ENCODE measurements at regions not wholly inside any gene's neighbourhood (a gene's known extent, or its start where the extent isn't known, plus 50 kb on each side); places are given as distances from the start of the nearest gene placed in this dataset.

DNA sequence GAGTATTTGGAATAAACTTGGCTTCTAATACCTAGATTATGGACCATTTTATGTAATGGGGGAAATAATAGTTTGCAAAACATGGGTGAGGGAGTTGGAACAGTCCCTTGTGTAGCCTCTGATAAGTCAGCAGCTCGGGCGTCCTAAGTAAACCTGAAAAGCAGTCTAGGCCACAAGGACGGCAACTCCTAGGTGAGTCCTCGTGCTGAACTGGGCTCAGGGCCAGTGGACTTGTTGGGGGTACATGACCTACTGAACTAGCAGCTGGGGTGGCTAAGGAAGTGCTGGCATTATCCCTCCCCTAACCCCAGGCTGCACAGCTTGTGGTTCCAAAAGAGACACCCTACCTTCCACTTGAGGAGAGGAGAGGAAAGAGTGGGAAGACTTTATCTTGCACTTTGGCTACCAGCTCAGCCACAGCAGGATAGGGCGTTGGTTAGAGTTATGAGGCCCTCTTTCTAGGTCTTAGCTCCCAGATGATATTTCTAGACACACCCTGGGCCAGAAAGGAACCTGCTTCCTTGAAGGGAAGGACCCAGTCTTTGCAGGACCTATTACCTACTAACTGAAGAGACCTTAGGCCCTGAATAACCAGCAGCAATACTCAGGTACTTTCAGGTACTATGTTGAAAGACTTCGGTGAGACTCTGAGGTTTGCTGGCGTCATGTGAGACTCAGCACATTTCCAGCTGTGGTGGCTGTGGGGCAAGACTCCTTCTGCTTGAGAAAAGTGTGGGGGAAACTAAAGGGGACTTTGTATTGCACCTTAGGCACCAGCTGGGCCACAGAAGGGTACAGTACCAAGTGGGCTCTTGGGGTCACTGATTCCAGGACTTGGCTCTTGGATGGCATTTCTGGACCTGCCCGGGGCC is 71.0 kb downstream of the AQP4 start:
- no peak for DNase-seq

DNA sequence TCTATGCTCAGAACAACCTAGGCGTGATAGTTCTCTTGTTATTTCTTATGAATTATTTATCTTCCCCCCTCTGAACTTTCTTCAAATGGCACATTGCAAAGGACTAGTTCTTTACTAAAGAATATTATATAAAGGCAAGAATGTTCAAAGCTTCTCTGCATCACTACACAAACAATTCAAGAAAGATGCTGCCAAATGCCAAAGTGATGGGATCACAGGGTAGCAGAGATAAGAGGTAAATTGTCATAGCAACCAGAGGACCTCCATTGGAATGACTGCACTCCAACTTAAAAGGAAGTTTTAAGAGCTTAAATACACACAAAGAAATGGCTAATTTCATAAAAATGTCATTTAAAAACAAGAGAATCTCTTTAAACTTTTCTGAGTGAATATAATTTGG is 72.8 kb downstream of the AQP4 start:
- no peak for DNase-seq

DNA sequence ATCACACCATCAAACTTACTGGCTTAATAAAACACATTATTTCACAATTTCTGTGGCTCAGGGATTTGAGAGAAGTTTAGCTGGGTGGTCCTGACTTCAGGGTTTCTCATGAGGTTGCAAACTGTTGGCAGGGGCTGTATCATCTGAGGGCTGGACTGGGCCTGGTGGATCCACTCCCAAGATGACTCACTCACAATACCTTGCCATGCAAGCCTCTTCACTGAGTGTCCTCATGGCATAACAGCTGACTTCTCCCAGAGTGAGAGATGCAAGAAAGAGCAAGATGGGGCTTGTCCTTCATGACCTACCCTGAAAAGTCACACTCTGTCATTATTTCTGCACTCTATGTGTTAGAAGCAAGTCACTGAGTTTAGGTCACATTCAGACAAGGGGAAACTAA is 73.8 kb downstream of the AQP4 start:
- no peak for DNase-seq

DNA sequence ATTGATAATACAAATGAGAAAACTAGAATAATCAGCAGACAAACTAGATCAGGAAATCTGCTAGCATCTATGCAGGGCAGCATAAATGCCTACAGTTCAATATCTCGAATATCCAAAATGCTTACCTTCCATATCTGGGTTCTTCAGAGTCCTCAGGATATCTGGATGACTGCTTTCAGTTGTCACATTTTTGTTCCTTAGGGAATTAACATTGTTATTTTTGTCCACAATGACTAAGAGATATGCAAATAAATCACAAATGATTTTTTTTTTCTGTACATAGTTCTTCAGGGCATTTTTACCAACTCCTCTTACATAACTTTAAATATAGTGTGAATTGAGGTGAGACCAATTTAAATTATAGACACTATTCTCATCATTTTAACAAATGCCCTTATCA is 80.9 kb downstream of the AQP4 start:
- no peak for DNase-seq

DNA sequence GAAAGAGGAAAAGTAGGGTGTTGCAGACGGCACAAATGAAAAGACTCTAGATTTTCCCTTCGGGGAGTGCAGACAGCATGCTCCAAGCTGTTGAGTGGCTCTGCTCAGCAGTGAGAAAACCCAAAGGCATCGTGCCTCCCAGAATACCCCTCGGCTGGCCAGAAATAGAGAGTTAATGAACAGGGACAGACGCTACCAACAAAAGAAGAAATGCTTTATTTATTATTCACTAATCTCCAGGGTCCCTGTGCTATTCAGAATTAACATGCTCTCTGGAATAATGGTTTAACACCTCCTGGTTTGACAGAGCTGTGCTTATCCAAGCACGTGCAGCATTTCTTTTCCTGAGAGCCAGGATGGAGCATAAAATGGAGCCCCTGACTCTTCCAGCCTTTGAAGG is 82.3 kb downstream of the AQP4 start:
- DNase-seq = no peak

DNA sequence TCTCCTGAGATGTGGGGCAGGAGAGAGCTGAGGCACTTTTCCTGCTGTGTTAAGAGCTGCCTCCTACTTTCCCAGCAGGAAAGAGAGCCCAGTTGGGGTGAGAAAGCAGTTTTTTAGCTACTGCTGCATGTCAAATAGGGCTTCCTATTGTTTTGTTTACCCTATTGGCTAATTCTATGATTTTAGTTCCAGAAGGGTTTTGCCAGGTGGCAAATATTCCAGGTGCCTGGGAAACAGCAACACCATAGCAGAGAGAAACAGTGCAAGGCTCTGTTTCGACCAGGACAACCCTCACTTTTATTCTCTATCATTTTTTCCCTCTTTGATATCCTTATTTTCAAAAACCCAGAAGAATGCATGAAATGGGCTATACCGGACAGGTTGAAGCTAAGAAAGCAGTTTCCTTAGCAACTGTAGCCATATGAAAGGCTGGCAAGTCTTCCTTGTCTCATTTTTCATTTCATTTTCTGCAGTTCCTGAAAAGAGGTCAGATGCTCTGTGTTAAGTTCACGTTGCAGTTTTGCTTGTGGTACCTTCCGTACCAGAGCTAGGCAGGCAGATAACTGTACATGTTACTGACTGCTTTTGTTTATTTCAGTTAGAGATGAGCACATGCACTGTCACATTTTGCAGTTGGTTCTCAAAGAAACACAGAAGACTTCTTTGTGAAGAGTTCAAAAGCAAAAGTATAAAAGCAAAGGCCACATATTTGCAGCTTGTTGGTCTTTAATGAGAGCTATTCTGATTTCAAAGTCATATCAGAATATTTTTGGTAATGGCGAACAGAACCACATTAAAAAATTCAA is 84.8 kb downstream of the AQP4 start:
- no peak for DNase-seq

DNA sequence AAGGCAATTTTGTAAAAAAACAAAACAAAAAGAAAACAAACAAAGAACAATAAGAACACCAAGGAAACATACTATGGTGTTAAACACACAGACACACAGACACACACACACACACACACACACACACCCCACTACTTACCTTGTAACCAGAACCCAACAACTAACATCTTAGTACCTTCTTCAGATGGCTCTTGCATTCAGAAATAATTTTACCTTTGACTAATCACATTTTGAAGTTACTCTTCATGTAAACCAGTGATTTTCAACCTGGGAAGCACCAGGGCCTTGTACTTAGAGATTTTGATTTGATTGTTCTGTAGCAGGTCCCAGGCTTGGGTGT is 87.5 kb downstream of the AQP4 start:
- no peak for DNase-seq

DNA sequence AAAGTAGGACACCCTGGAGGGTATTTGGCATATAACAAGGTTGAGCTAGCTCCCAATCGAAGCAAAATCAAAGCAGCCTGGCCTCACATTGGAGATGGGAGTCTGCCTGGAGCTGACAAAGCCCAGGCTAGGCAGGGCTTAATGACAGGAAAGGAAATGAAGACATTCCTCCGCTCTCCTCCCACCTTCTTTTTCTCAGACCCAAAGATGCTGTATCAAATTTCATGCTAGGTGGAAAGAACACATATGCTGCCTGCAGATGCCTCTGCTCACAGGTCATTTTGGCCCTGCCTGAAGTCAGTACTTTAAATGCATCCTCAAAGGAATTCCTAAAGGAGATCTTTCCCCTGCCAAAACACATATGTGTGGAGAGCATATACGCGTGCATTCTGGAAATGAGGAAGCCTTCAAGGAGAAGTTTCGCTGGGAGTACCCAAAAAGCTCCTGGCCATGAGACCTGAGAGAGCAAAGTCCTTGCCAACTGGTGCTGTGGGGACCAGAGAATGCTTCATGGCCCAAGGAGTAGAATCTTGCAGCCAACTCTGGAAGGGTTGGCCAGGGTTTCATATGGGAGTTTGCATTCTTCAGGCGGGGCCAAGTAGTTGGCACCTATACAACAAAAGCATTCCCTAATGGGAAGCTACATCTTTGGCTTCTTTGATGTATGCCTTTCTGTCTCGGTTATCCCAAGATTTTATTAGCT is 88.0 kb downstream of the AQP4 start:
- no peak for DNase-seq

DNA sequence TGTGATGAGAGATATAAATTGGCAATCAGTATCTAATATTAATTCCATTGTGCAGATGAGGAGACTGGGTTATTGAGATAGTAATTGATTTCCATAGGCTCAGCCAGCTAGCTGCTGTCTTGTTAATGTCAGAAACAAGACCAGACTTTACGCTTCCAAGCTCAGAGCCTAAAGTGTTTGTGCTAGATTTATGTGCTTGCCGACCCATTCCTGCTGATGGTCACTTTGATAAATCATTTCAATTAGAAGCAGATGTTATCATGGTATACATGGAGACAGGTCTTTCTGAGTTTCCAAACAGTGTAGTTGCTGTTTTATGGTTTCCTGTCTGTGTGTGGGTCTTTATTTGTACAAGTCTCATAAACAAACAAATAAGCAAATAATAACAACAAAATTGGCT is 92.8 kb downstream of the AQP4 start:
- no peak for DNase-seq

DNA sequence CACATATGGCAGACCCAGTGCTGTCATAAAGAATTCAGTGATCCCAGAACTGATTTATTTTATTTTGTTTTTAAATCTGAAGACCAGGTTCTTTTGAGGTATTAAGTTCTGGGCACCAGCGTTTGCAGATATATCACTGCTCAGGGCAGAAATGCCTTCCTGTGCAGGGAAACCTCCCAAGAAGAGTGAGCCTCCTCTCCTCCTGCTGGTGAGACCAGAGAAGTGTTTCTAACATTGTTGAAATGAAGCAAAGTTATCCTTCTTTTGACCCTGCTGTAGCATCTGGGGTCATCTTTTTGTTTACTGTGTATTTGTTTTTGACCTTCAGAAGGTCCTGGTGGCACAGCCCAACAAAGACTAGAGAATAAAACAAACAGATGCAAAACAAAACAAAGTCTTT is 94.0 kb downstream of the AQP4 start:
- no peak for DNase-seq

DNA sequence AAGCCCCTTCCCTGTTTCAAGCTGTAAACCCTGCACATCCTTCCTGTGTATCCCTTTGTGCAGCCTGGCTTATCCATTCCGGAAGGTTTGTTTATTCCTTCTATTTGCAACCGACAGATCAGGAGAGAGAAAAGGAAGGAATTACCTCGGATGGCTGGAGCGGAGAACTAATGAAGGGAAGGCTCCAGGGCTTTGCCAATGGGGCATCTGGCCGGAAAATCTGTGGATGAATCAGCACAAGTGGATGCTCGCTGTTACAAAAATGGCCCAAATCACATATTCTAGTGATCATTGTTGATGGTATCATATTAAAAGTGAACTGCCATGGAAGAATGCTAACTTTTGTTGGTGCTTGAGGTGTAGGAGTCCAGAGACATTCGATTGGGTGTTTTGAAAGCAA is 97.1 kb downstream of the AQP4 start:
- peak; percentile 63 for DNase-seq

DNA sequence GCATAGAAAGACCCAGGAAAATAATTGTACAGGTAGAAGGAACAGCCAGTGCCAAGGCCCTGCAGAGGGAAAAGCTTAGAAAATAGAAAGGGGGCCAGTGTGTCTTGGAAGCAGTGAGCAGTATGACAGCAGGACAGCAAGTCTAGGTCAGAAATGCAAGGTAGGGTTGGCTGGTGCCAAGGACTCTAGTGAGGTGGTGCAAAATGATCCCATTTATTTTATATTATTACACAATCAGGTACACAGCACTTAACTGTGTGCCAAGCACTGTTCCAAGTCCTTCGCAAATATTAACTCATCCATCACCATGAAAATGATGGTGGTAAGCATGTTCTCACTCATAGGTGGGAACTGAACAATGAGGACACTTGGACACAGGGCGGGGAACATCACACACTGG is 100.0 kb downstream of the AQP4 start:
- DNase-seq = no peak

DNA sequence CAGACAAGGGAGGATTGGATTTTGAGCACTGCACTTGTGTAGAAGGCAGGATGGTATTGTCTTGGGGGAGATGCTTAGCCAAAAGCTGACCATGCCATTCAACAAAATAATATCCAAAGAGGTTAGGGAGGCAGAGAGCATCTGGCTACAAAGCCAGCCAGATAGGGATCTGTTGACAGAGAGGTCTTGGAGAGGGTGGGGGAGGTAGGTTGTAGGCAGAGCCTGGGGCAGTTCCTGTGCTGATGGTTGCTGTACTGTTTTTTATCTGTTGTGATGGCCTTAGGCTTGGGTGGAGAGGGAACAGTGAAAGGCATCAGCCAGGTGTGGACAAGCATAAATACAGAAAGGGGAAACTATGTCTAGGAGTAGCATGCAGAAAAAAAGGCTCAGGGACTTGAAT is 100.9 kb downstream of the AQP4 start:
- DNase-seq = no peak

DNA sequence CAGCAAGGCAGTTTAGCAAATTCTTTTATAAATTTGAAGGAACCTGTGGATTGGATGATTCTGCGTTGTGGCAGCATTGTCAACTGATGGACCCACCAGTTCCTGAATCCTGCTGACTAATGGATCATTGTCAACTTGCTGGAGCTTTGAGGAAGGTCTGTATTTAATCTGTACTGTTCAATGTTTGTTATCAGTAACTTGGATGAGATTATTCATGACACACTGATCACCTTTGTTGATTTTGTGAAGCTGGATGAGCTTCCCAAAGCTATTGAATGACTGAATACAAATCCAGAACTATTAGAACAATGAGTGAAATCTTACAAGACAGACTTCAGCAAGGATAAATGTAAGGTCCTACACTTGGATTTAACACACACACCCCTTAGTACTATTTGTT is 101.3 kb downstream of the AQP4 start:
- no peak for DNase-seq

DNA sequence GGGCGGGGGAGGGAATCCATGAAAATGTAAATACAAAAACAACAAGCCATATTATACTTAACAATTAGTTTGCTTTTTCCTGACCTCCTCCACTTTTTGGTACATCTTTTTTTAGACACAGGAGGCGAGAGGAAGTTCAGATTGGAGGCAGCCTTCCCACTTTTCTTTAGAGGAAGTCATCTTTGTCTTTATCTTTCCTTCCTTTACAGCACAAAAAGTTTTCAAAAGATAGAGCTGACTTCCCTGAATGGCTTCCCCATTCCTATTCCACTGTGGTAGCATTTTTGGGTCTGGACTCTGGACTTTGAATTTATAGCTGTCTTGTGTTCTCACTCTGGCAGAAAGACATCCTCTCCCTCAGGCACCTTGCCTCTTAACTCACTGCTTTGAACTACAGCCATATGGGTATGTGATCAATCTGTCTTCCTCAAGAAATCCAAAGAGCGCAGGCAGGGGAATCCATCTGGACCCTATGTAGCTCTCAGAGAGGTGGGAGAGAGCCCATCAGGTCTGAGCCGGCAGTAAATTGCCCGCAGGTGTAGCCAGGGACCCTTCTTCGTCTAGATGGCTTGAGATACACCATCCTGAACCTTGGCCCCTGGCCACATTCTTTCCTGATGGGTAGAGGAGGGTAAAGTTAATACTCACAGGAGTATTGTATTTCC is 101.9 kb downstream of the AQP4 start:
- no peak for DNase-seq

DNA sequence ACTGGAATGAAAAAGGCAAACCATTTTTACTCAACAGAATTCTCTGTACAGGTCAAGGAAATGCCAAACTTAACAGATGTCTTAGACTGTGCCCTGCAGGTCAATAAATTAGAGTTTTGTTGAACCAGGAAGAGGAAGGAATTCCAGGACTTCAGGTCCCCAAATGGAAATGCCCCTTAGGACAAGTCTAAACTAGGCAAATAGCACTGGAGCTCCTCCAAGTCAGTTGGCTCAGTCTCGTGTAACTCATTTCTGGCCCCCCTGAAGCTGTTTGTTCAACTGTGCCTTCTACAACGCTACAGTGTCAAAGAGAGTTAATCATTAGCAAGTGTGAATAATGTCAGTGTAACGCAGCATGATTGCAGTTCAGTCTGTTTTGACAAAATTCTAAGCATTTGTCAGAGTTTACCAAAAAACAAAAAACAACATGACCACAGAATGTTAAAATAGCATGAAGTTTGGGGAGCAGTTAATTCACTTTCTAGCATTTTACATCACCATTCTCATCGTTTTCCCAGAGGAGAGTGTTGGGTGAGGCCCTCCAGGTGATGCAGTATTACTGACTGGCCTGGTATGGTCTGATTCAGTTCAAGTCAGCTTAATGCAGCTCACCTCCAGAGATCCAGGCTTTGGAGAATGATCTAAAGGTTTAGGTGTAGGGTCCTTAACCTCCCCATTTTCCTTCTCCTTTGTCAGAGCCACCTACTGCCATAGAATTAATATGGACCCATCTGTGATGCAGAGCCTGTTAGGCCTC is 108.1 kb downstream of the AQP4 start:
- DNase-seq = peak; percentile 11

DNA sequence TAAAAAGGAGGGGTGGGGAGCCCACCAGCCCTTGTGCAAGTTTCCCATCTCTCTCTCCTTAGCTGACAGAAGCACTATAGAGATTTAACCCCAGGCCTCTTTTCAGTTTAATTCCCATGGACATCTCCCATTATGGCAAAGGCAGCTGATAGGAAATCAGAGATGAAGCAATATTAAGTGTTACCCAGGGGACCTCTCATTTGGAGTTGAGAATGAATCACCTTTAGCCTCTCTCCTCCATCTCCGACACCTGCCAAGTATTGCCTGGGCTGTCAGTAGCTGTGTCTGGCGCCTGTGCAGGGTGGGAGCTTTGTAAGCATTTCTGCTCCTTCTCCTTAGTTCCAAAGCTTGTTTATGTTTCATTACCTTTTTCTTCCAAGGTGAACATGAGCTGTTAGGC is 109.0 kb downstream of the AQP4 start:
- peak; percentile 6 for DNase-seq

DNA sequence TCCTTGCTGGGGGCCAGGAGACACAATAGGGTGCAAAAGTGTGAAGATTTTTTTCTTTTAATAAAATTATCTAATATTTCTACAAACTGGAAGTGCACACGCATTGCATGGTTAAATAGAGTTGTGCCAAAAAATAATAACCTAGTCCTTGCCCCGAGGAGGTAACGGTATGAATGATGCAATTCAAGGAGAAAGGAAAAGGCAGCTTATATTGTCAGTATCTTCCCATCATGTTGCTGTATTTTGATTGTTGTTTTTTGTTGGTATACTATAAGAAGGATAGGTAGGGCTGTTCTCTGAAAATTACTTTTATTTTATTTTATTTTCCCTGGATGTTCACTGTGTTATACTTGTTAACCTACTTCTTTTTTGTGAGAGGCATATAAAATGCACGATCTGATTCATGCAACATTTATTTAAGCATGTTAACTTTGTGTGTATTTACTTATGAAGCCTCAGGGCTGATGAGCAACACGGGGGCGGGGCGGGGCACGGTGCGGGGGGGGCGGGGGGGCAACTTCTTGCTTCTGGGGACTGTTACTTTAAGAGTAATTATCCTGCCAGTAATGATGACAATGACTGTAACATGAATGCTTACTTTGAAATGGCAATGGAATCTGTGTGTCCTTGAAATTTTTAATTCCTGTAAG is 118.6 kb downstream of the AQP4 start:
- no peak for DNase-seq

DNA sequence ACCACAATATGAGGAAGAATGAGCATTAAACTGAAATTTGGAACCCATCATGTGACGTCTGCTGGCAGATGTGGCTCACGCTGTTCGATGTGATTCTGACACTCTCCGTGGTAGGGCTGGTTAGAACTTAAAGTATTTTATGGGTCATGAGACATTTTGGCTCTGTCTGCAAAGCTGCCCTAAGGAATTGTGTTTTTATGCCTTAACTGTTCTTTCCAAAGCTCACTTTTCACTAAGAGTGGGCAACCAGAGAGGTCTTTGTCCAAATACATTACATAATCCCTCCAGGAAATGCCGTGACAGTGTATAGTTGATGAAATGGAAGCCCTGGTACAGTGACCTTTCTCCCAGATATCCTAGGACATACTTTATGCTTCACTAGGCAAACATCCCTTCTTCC is 119.1 kb downstream of the AQP4 start:
- DNase-seq = peak; percentile 77

DNA sequence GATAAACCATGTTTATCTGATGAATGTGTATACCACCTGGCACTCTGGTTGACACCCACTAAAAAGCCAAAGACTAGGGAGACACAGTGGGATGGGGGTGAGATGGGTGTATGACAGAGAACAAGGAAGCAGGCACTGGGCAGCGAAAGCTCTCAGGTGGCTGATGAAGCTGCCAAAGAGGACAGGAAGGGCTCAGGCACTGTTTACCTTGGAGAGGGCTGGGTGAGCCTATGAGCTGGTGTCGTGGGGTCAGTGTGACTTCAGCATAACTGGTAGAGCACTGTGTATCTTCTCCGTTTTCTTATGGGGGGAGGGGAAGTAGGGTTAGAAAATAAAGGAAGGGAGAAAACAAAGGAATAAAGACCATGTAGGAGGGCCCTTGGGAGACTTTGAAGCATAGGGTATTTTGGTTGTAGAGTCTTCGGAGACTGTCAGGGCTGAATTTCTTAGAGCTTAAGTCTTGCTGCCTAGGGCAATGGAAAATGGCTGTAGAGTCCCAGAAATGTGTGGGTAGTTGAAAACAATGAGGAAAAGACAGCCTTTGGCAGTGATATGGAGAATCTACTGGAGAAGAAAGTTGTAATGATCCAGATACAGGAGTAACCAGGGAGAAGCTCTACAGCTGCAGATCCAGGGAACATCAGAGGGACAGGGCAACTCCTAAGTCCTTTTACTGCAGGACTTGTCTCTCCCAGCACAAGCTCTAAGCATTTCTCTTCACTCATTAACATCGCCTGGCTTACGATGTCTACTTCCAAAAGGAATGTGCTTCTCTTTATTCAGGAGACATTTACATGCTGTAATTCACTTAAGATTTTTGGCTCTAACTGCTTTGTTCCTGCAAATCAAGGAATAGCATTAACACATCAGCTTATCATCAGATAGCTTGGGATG is 120.0 kb downstream of the AQP4 start:
- peak; percentile 52 for DNase-seq

DNA sequence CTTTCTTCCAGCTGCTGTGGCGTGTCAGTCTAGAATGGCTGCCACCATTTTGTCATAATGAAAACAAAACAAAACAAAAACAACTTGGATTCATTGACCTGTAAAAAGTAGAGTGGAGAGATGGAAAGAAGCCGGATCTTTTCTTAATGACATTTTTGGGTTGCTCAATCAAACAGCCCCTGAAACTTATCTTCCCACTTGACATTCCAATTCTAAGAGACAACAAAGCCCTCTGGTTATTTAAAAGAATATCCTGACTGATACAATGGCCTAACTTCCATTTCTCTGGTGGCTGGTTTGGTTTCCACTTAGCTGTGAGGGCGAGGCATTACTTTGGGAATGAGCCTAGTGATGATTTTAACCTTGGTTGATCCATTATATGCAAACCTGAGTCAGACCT is 123.7 kb downstream of the AQP4 start:
- DNase-seq = no peak

Measured in eye (tissue), 1 donor.